Hematopoietic multipotent progenitor cell treated with erythropoietin and hydrocortisone succinate and interleukin-3 and kit ligand, for 4 days (in vitro differentiated cells): ENCODE measurements at regions not wholly inside any gene's neighbourhood (a gene's known extent, or its start where the extent isn't known, plus 50 kb on each side); places are given as distances from the start of the nearest gene placed in this dataset.
"Not testable (repeated sequence)": the region's sequence is repeated elsewhere in the genome, so short reads cannot be mapped to it uniquely, and the experiment has no call there.

Experiments
- DNase-seq: peaks from one replicate; pipeline ENCODE4 v3.0.0-alpha.2; 2015

DNA sequence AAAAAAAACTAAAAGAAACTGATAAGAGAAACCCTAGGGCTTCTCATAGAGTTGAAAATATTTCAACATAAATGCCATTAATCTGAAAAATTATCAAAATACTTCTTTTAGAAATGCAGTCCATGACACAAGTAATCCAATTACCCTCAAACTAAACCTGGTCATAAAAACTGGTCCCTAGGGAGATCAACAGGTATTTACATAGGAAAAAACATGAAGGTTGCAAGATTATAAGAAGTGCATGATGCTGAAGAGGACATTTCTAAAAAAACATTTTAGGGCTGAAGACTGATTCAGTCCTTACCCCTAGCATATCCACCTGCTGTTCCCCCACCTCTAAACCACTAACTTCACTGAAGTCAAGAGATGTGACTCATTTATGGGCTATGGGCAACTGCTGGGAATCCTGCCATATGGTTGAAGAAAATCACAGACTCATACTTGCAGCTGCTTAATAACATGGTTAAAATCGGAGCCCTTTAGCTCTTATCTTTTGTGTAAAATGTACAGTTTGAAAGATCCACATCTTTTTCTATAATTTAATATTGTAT, 131.0 kb upstream of the RUNX1 start:
- DNase-seq = no peak

DNA sequence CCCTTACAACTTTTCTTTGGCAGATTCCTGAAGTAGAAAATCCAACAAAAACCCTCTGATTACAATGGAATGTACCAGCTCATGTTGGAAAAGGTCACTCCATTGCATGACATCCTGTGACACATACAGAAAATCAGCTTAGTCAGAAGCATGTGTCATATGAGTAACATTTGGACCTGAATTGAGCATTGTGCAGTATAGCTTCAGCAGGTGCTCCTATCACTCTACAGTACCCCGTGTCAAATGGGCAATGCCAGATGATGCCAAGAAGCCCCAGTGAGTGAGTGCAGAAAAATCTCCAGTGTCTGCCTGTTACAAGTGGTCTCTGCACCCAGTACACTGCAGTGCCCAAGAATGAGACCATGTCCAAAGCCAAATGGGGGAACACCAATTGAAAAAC, 129.7 kb upstream of the RUNX1 start:
- no peak for DNase-seq

GRCh38 chr21:35178098-35178497, 129.0 kb upstream of the RUNX1 start:
- no peak for DNase-seq

DNA sequence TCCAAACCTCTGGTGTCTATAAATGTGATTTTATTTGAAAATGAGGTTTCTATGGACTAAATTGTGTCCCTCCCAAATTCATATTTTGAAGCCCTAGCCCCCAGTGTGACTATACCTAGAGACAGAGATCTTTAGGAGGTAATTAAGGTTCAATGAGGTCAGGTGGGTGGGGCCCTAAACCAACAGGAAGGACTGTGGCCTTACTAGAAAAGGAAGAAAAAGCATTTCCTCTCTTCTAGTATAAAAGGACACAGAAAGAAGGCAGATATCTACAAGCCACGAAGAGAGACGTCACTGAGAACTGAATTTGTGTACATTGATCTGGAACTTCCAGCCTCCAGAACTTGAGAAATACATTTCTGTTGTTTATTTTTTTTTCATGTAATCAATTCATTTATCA, 123.1 kb upstream of the RUNX1 start:
- DNase-seq = peak; percentile 52

DNA sequence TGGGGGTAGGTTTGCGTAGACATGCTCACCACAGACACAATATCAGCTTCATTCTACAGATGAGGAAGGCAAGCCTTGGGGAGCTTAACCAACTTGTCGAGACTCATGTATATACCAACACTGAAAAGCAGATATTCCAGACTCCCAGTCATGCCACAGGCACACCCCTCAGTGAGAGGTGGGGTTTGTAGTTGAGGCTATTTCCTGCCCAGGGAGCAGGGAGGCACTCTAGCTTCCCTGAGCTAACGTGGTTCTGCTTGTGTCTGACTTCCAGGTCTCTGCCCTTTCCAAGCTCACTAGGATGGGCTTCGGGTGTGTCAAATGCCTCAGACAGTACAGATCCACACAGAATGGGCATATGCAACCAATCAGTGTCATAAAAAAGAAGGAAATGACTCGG, 122.3 kb upstream of the RUNX1 start:
- DNase-seq = no peak

DNA sequence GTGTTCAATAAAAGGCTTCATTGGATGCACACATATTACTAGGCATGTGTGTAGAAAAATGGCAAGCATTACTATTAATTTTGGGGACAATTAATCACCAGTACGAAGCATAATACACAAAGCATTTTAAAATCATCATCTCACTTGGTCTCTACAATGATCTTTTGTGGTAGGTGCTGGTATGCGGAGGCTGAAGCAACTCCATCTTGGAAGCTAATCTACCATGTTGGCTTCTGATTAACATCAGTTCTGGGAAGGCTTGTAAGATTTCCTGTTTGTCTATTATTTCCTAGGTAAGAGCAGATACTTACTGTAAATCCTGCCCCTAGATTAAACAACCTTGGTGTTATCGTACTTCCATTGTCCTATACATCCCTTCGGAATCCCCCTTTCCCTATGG, 121.7 kb upstream of the RUNX1 start:
- no peak for DNase-seq

DNA sequence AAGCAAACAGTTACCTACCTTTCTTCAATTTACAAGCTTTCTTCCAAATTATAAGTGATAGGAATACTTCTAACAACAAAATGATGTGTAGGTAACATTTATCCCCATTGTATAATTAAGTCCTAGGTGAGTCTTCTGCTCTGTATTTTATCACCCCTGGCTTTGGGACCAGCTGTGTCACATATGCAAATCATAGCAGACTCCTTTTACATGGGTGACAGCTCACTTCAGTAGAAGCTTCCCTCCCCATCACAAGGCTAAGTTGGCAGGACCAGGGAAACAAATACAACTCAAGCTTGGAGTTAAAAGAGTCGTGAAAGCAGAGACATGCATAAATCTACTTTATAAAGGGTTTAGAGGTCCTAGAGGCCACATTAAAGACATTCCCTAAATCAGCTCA, 121.1 kb upstream of the RUNX1 start:
- no peak for DNase-seq

DNA sequence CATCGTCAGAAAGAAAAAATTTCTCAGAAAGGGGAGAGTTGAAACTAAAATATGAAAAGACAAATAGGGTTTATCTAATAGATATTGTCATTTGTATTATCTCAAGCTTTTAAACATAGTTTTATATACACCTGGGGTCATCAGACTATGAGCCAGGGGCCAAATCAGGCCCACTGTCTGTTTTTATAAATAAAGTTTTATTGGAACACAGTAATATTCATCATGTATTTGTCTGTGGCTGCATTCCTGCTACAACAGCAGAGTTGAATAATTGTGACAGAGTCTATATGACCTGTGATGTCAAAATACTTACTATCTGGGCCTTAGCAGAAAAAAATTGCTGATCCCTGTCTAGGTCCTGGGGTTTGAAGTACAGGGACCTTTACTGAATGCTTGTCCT, 120.5 kb upstream of the RUNX1 start:
- DNase-seq = no peak

DNA sequence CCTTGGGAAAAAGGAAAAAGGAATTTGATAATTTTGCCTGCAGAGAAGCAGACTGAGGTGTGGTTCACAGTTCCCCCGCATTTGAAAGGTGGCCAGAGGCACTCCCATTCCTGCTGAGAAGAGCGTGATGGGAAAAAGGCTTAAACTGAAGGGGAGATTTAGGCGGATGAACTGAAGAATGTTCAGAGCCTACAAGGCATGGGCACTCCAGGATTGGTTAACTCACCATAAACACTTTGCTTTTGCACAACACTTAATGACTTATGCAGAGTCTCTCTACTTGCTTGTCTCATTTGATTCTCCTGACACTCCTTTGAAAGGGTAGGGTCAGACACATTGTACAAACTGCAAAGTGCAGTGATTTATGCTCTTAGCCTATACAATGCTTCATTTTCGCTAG, 119.6 kb upstream of the RUNX1 start:
- no peak for DNase-seq

DNA sequence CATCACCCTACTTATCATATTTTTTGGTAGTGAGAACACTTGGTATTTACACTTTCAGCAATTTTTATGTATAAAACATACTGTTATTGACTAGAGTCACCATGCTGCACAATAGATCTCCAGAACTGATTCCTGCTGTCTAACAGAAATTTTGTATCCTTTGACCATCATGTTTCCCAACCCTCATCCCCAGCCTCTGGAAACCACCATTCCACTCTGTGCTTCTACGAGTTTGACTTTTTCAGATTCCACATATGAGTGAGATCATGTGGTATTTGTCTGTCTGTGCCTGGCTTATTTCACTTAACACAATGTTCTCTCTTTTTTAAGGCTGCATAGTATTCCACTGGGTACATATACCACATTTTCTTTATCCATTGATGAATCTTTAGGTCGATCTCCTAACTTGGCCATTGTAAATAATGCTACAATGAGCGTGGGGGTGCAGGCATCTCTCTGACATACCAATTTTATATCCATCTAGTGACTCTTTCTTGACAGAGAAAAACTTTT, 115.9 kb upstream of the RUNX1 start:
- DNase-seq = no peak

DNA sequence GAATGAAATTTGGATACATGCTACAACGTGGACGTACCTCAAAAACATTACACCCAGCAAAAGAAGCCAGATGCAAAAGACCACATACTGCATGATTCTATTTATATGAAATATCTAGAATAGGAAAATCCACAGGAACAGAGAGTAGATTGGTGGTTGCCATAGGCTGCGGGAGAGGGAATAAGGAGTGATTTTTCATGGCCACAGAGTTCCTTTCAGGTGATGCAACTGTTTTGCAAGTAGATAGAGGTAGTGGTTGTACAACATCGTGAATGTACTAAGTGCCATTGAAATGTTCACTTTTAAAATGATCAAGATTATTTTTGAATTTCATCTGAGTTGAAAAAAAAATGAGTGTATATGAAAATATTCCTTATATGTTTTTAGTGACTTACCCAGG, 115.3 kb upstream of the RUNX1 start:
- DNase-seq = no peak

DNA sequence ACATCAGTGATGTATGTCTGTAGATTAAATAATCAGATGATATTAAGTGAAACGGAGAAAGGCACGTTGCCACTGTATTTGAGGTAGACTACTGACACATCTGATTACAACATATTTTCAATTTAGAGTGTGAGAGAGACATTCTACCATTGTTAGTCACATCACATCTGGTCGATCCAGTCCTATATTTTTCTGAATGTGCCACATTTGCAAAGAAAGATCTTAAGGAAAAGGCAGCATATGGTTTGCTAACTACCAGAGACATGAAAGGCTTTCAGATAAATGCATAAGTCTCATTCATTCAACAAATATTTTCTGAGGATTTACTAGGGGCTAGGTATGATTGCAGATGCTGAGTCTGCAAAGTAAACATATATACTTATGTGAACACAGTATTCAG, 114.3 kb upstream of the RUNX1 start:
- DNase-seq = no peak

GRCh38 chr21:35162831-35163230, 113.7 kb upstream of the RUNX1 start:
- DNase-seq = no peak

- DNase-seq = no peak
Observed at GRCh38 chr21:35159881-35160280, 110.8 kb upstream of the RUNX1 start.

DNA sequence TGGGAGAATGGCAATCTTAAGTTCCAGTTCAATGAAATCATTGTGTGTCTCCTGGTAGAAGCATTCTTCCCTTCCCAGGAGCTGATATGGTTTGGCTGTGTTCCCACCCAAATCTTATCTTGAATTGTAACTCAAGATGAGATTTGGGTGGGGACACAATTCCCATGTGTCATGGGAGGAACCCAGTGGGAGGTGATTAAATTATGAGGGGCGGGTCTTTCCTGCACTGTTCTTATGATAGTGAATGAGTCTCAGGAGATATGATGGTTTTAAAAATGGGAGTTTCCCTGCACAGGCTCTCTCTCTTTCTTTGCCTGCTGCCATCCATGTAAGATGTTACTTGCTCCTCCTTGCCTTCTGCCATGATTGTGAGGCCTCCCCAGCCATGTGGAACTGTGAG, 108.3 kb upstream of the RUNX1 start:
- DNase-seq = not testable (repeated sequence)

- DNase-seq = no peak
Observed at GRCh38 chr21:35156293-35157278, 107.5 kb upstream of the RUNX1 start.

DNA sequence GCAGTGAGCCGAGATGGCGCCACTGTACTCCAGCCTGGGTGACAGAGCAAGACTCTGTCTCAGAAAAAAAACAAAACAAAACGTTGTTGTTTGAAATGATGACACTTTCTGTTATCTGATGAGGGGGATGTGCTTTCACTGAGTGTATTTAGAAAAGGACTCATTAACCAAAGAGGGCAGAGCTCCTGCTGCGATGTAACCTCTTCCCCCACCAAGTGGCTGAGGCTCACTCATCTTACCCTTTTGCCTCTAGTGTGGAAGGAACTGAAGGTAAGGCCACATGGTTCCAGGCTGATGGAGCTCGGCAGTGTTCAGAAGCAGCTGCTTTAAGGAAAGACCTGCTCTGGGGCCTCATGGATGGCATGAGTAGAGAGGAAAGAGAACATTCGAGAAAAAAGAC, 105.7 kb upstream of the RUNX1 start:
- DNase-seq = no peak

DNA sequence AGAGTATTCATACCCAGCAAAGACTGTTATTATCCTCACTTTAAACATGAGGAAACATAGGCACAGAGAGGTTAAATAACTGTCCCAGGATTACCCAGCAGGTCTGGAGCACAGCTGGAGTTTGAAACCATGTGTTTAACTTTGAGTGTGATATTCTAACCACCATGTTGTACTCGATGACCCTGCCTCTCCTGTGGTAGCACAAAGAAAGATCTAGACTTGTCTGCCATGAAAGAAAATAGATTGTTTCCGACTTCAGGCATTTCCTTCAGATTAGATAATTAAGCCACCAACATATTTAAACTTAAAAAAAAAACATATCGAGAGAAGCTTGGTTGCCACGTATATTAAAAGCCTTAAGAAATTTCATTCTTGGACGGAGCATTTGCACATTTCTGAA, 104.6 kb upstream of the RUNX1 start:
- DNase-seq = no peak

GRCh38 chr21:35150562-35151226, 101.6 kb upstream of the RUNX1 start:
- no peak for DNase-seq

GRCh38 chr21:35149698-35150097, 100.6 kb upstream of the RUNX1 start:
- no peak for DNase-seq

- no peak for DNase-seq
Observed at GRCh38 chr21:35147439-35147838, 98.3 kb upstream of the RUNX1 start.

DNA sequence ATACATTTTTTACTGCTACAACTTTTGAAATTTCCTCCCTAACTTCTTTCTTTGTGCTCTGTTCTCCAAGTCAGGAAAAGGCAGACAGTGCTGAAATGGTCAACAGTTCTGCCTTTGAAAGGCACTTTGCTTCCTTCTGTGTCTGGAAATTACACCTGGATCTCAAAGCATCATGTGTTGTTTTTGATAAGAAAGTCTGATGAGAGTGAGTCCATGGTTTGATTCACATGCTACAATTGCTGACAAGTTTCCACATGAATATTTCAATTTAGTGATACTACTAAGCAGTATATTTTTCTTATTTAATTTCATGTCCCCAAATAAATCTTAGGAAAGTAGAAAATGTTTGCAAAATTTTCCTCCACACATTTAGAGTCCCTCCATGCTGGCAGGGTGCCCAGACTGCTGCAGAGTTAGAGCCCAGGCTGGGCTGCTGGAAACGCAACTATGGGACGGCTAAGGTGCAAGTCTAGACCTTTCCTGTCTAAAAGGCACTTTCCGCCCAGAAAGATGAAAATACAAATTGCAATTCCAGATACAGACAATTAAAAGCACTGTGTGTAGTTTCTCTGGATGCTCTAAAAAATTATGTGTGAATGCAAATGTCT, 96.6 kb upstream of the RUNX1 start:
- no peak for DNase-seq

GRCh38 chr21:35144978-35145377, 95.9 kb upstream of the RUNX1 start:
- no peak for DNase-seq
